H54 (cell line): ENCODE measurements at regions not wholly inside any gene's neighbourhood (a gene's known extent, or its start where the extent isn't known, plus 50 kb on each side); places are given as distances from the start of the nearest gene placed in this dataset.
"Not testable (repeated sequence)": the region's sequence is repeated elsewhere in the genome, so short reads cannot be mapped to it uniquely, and the experiment has no call there.

ENCODE experiments used
- DNase-seq: peaks from one replicate; pipeline ENCODE4 v3.0.0; 2011; ENCODE audit warnings: low spot score, mixed read lengths; ENCODE audit not compliant: insufficient read length
- FAIRE-seq: peaks from 3 replicates; lab custom pipeline; 2011; peaks lifted over from hg19 to GRCh38; lab: Jason Lieb, UNC
- POLR2A ChIP-seq: IDR thresholded peaks from 2 replicates; pipeline ENCODE4 v1.6.1; 2011; ENCODE audit warnings: low read depth, mild to moderate bottlenecking, low read length

GRCh38 chr3:34891941-34892340 is 747.4 kb upstream of the ARPP21 start:
- DNase-seq (no peak), FAIRE-seq (no peak)
- no peak for TF ChIP-seq POLR2A

GRCh38 chr3:34895841-34896240 is 743.5 kb upstream of the ARPP21 start:
- FAIRE-seq (no peak), DNase-seq (no peak)
- no peak for TF ChIP-seq POLR2A

GRCh38 chr3:34909679-34910078 is 729.6 kb upstream of the ARPP21 start:
- not testable (repeated sequence) for FAIRE-seq

GRCh38 chr3:34919025-34919424 is 720.3 kb upstream of the ARPP21 start:
- FAIRE-seq (no peak), DNase-seq (no peak)
- TF ChIP-seq POLR2A: no peak

More at GRCh38 chr3:34909679-34910078, 729.6 kb upstream of the ARPP21 start:
- not testable (repeated sequence) for DNase-seq

- TF ChIP-seq POLR2A: no peak
- DNase-seq (no peak), FAIRE-seq (no peak)
Observed at GRCh38 chr3:34920806-34921205, 718.5 kb upstream of the ARPP21 start.

GRCh38 chr3:34924961-34925360 is 714.4 kb upstream of the ARPP21 start:
- TF ChIP-seq POLR2A: no peak
- FAIRE-seq: no peak
- no peak for DNase-seq

- no peak for TF ChIP-seq POLR2A
Observed at GRCh38 chr3:34925851-34926250, 713.5 kb upstream of the ARPP21 start.

GRCh38 chr3:34929036-34929435 is 710.3 kb upstream of the ARPP21 start:
- TF ChIP-seq POLR2A: no peak
- DNase-seq: no peak

More at GRCh38 chr3:34925851-34926250, 713.5 kb upstream of the ARPP21 start:
- DNase-seq (no peak), FAIRE-seq (no peak)

GRCh38 chr3:34934660-34935059 is 704.7 kb upstream of the ARPP21 start:
- no peak for TF ChIP-seq POLR2A
- FAIRE-seq (no peak), DNase-seq (no peak)

More at GRCh38 chr3:34929036-34929435, 710.3 kb upstream of the ARPP21 start:
- no peak for FAIRE-seq

- FAIRE-seq: no peak
Observed at GRCh38 chr3:34938784-34939183, 700.5 kb upstream of the ARPP21 start.

GRCh38 chr3:34942256-34942655 is 697.1 kb upstream of the ARPP21 start:
- TF ChIP-seq POLR2A: no peak
- DNase-seq (no peak), FAIRE-seq (no peak)

More at GRCh38 chr3:34938784-34939183, 700.5 kb upstream of the ARPP21 start:
- no peak for TF ChIP-seq POLR2A
- no peak for DNase-seq

GRCh38 chr3:34947834-34948233 is 691.5 kb upstream of the ARPP21 start:
- TF ChIP-seq POLR2A: no peak
- no peak for FAIRE-seq
- DNase-seq: no peak

- DNase-seq: no peak
- no peak for TF ChIP-seq POLR2A
- FAIRE-seq: no peak
Observed at GRCh38 chr3:34948517-34948916, 690.8 kb upstream of the ARPP21 start.

- DNase-seq (no peak), FAIRE-seq (no peak)
- no peak for TF ChIP-seq POLR2A
Observed at GRCh38 chr3:34955680-34956079, 683.6 kb upstream of the ARPP21 start.

GRCh38 chr3:34956511-34956910 is 682.8 kb upstream of the ARPP21 start:
- FAIRE-seq (no peak), DNase-seq (no peak)
- no peak for TF ChIP-seq POLR2A

- FAIRE-seq: no peak
- TF ChIP-seq POLR2A: no peak
- no peak for DNase-seq
Observed at GRCh38 chr3:34957677-34958076, 681.6 kb upstream of the ARPP21 start.

GRCh38 chr3:34969513-34969912 is 669.8 kb upstream of the ARPP21 start:
- DNase-seq (no peak), FAIRE-seq (no peak)
- TF ChIP-seq POLR2A: no peak
